HEK293 (cell line): ENCODE measurements at regions not wholly inside any gene's neighbourhood (a gene's known extent, or its start where the extent isn't known, plus 50 kb on each side); places are given as distances from the start of the nearest gene placed in this dataset.

Experiments used
- CTCF ChIA-PET: fragments of 350-600 bp; formaldehyde crosslinking; extraction: SDS; loops from one replicate; lab custom pipeline; 2021; ENCODE audit warnings: antibody characterized with exemption; lab: Yijun Ruan, JAX
- POLR2A ChIA-PET: fragments of 300-600 bp; formaldehyde crosslinking; extraction: SDS; loops from one replicate; lab custom pipeline; 2020; ENCODE audit warnings: antibody characterized with exemption, inconsistent platforms; lab: Yijun Ruan, JAX
- H3K27ac ChIP-seq: fragments of 200-500 bp; sonication (Bioruptor generic); 2 replicates; pipeline ENCODE4 v1.5.1; 2014; ENCODE audit warnings: low read depth, low read length, control low read depth, inconsistent platforms; ENCODE audit errors: extremely low read depth
- H3K36me3 ChIP-seq, 2 experiments: fragments of 200-500 bp in 1 of 2; sonication (Bioruptor generic) in 1 of 2; 1 replicate in 1 of 2; 2 replicates in 1 of 2; pipeline ENCODE4 v1.5.1; 2014 to 2017; ENCODE audit warnings: inconsistent platforms in 2 of 2, low read length in 2 of 2; ENCODE audit not compliant: control insufficient read depth in 2 of 2, insufficient read depth in 1 of 2
- H3K4me1 ChIP-seq: fragments of 200-500 bp; sonication (Bioruptor generic); 2 replicates; pipeline ENCODE4 v1.5.1; 2014; ENCODE audit warnings: mild to moderate bottlenecking, low read length, inconsistent platforms; ENCODE audit not compliant: control insufficient read depth, insufficient read depth
- H3K4me3 ChIP-seq: 2 replicates; pipeline ENCODE4 v1.5.1; 2011; ENCODE audit warnings: low read depth, mild to moderate bottlenecking, control low read depth, low read length, moderate library complexity
- H3K9me3 ChIP-seq: fragments of 200-500 bp; sonication (Bioruptor generic); 2 replicates; pipeline ENCODE4 v1.5.1; 2014; ENCODE audit warnings: low read depth, low read length, inconsistent platforms; ENCODE audit not compliant: control insufficient read depth, insufficient read depth
- FEZF1 ChIP-seq: fragments of 450-650 bp; formaldehyde crosslinking; IDR thresholded peaks from 2 replicates; pipeline ENCODE4 v1.5.1; 2016; ENCODE audit warnings: missing biosample characterization, missing genetic modification characterization
- GLI4 ChIP-seq: fragments of 450-650 bp; formaldehyde crosslinking; IDR thresholded peaks from 2 replicates; pipeline ENCODE4 v1.5.1; 2016; ENCODE audit warnings: missing biosample characterization, missing genetic modification characterization
- KLF10 ChIP-seq: fragments of 450-650 bp; IDR thresholded peaks from 2 replicates; pipeline ENCODE4 v1.5.1; 2018; ENCODE audit warnings: missing biosample characterization, mild to moderate bottlenecking, missing genetic modification characterization
- REPIN1 ChIP-seq: fragments of 450-650 bp; formaldehyde crosslinking; IDR thresholded peaks from 2 replicates; pipeline ENCODE4 v1.5.1; 2017; ENCODE audit warnings: missing biosample characterization, missing genetic modification characterization, low read depth
- ZIC2 ChIP-seq: fragments of 450-650 bp; formaldehyde crosslinking; IDR thresholded peaks from 2 replicates; pipeline ENCODE4 v1.5.1; 2016; ENCODE audit warnings: missing biosample characterization, missing genetic modification characterization
- ZNF121 ChIP-seq: fragments of 450-650 bp; formaldehyde crosslinking; IDR thresholded peaks from 2 replicates; pipeline ENCODE4 v1.5.1; 2016; ENCODE audit warnings: missing biosample characterization, missing genetic modification characterization
- ZNF133 ChIP-seq: fragments of 450-650 bp; formaldehyde crosslinking; IDR thresholded peaks from 2 replicates; pipeline ENCODE4 v1.5.1; 2016; ENCODE audit warnings: missing biosample characterization, missing genetic modification characterization
- ZNF146 ChIP-seq: fragments of 450-650 bp; formaldehyde crosslinking; IDR thresholded peaks from 2 replicates; pipeline ENCODE4 v1.5.1; 2016; ENCODE audit warnings: missing biosample characterization, missing genetic modification characterization
- ZNF157 ChIP-seq: fragments of 450-650 bp; formaldehyde crosslinking; IDR thresholded peaks from 2 replicates; pipeline ENCODE4 v1.5.1; 2016; ENCODE audit warnings: missing biosample characterization, missing genetic modification characterization
- ZNF394 ChIP-seq: fragments of 450-650 bp; formaldehyde crosslinking; IDR thresholded peaks from 2 replicates; pipeline ENCODE4 v1.5.1; 2016; ENCODE audit warnings: missing biosample characterization, missing genetic modification characterization, mild to moderate bottlenecking, moderate library complexity, borderline replicate concordance
- ZNF544 ChIP-seq: fragments of 450-650 bp; formaldehyde crosslinking; IDR thresholded peaks from 2 replicates; pipeline ENCODE4 v1.5.0; 2017; ENCODE audit warnings: missing biosample characterization, missing genetic modification characterization
- ZNF561 ChIP-seq: fragments of 450-650 bp; IDR thresholded peaks from 2 replicates; pipeline ENCODE4 v1.5.1; 2018; ENCODE audit warnings: missing biosample characterization, missing genetic modification characterization, borderline replicate concordance
- ZNF670 ChIP-seq: fragments of 450-650 bp; formaldehyde crosslinking; IDR thresholded peaks from 2 replicates; pipeline ENCODE4 v1.5.1; 2016; ENCODE audit warnings: missing biosample characterization, missing genetic modification characterization, low read depth
- ZNF830 ChIP-seq: fragments of 450-650 bp; IDR thresholded peaks from 2 replicates; pipeline ENCODE4 v1.5.0; 2018; ENCODE audit warnings: missing biosample characterization, missing genetic modification characterization, low read depth, mild to moderate bottlenecking, moderate library complexity
- ZNF843 ChIP-seq: fragments of 450-650 bp; formaldehyde crosslinking; IDR thresholded peaks from 2 replicates; pipeline ENCODE4 v1.5.1; 2016; ENCODE audit warnings: missing biosample characterization, missing genetic modification characterization
- ZSCAN18 ChIP-seq: fragments of 450-650 bp; formaldehyde crosslinking; IDR thresholded peaks from 2 replicates; pipeline ENCODE4 v1.5.1; 2016; ENCODE audit warnings: missing biosample characterization, missing genetic modification characterization
- TF ChIP-seq, protein P1 (sequence below): fragments of 450-650 bp; formaldehyde crosslinking; IDR thresholded peaks from 2 replicates; pipeline ENCODE4 v1.5.1; 2016; ENCODE audit warnings: missing biosample characterization, missing genetic modification characterization
- TF ChIP-seq, protein P2 (sequence below): fragments of 450-650 bp; formaldehyde crosslinking; optimal IDR thresholded peaks from 2 replicates; pipeline ENCODE3; 2016; ENCODE audit warnings: missing biosample characterization, mild to moderate bottlenecking, missing genetic modification characterization
- TF ChIP-seq, protein P3 (sequence below): fragments of 450-650 bp; formaldehyde crosslinking; IDR thresholded peaks from 2 replicates; pipeline ENCODE4 v1.5.1; 2016; ENCODE audit warnings: missing biosample characterization, missing genetic modification characterization
- TF ChIP-seq, protein P4 (sequence below): fragments of 450-650 bp; formaldehyde crosslinking; IDR thresholded peaks from 2 replicates; pipeline ENCODE4 v1.5.1; 2016; ENCODE audit warnings: missing biosample characterization, missing genetic modification characterization

DNA sequence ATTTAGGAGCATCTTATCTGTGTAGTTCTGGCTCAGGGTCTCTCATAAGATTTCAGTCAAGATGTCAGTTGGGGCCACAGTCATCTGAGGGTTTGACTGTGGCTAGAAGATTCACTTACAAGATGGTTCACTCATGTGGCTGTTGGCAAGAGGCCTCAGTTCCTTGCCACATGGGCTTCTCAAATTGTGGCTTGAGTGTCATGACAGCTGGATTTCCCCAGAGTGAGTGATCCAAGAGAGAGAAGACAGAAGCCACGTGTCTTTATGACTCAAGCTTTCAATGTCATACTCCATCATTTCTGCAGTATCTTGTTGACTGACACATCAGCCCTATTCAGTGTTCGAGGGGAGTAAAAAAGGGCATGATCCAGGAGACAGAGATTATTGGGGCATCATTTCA is 131.3 kb upstream of the AP1S2 start:
- Histone ChIP-seq H3K4me3 (no peak overlapping the region), H3K36me3 (no peaks in the 10 kb centered on the region), H3K4me1 (no peaks in the 10 kb centered on the region)
- no peak for TF ChIP-seq KLF10 (tag by site-specific recombination)
- no peak for TF ChIP-seq ZSCAN18 (tag by site-specific recombination)
- no peak for TF ChIP-seq GLI4
- TF ChIP-seq ZNF843 (tag by site-specific recombination), result no peak
- no peak for TF ChIP-seq ZNF561
- TF ChIP-seq ZIC2 (tag by site-specific recombination), result no peak
- TF ChIP-seq, protein P1, sequence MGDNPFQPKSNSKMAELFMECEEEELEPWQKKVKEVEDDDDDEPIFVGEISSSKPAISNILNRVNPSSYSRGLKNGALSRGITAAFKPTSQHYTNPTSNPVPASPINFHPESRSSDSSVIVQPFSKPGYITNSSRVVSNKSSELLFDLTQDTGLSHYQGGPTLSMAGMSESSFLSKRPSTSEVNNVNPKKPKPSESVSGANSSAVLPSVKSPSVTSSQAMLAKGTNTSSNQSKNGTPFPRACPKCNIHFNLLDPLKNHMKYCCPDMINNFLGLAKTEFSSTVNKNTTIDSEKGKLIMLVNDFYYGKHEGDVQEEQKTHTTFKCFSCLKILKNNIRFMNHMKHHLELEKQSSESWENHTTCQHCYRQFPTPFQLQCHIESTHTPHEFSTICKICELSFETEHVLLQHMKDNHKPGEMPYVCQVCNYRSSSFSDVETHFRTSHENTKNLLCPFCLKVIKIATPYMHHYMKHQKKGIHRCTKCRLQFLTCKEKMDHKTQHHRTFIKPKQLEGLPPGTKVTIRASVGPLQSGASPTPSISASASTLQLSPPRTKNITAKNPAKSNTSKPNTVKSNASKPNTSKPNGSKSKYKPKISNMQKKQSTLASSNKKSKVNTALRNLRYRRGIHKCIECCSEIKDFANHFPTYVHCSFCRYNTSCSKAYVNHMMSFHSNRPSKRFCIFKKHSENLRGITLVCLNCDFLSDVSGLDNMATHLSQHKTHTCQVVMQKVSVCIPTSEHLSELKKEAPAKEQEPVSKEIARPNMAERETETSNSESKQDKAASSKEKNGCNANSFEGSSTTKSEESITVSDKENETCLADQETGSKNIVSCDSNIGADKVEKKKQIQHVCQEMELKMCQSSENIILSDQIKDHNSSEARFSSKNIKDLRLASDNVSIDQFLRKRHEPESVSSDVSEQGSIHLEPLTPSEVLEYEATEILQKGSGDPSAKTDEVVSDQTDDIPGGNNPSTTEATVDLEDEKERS, result no peak
- no peak for TF ChIP-seq ZNF830
- TF ChIP-seq ZNF544, result no peak
- TF ChIP-seq ZNF146, result no peak
- TF ChIP-seq ZNF121 (tag by site-specific recombination), result no peak
- TF ChIP-seq, all 188 proteins: peak for 0
- Histone ChIP-seq H3K9me3 (no peaks in the 10 kb centered on the region), H3K27ac (no peak overlapping the region)
- CTCF ChIA-PET, result no interaction called here
- POLR2A ChIA-PET, result no interaction called here

DNA sequence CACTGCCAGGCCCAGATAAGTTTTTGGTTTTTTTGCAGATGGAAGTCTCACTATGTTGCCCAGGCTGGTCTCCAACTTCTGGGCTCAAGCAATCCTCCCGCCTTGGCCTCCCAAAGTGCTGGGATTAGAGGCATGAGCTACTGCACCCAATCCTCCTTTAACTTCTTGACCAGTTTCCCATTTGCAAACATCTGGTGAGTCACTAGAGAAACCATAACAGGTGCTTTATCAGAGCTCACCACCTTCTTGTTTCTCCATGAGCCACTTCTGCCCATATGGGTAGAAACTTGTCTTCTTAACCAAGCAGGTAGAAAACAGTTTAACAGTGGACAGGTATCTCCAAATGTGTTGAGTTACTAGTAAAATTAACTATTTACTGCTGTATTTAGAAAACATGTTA is 128.4 kb upstream of the AP1S2 start:
- CTCF ChIA-PET, result no interaction called here
- Histone ChIP-seq H3K9me3 (no peaks in the 10 kb centered on the region), H3K36me3 (no peaks in the 10 kb centered on the region), H3K27ac (no peak overlapping the region)
- TF ChIP-seq ZNF121 (tag by site-specific recombination) (no peak), REPIN1 (no peak)
- TF ChIP-seq, all 188 proteins: peak for 0
- Histone ChIP-seq H3K4me3 (no peak overlapping the region), H3K4me1 (no peaks in the 10 kb centered on the region)
- POLR2A ChIA-PET, result no interaction called here

DNA sequence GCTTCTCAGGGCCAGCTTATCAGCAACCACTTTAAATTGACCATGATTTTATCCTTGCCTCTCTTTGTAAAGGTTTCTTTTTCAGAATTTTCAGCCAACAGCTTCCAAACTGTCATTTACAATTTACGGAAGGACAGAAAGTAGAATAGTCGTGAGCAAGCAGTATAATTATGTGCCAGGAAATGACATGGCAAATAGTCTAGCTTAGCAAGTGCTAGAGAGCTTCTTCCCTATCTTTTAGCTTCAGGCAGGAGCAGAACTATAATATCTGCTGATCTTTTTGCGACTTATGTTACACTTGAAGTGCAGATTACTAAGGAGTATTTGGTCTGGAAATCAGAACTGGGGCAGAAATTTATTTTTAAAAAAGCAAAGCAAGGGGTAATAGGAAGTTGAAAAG is 123.0 kb upstream of the AP1S2 start:
- ChIA-PET CTCF (interaction anchor here (0.5 to 0.7 kb wide), 2 partner anchors 123 to 215 kb away, joined by 3 read pairs; no protein-coding TSS in a partner anchor), POLR2A (no interaction called here)
- H3K9me3 ChIP-seq, result no peaks in the 10 kb centered on the region
- no peak for TF ChIP-seq ZSCAN18 (tag by site-specific recombination)
- no peak for TF ChIP-seq FEZF1 (tag by site-specific recombination)
- TF ChIP-seq, protein P2, sequence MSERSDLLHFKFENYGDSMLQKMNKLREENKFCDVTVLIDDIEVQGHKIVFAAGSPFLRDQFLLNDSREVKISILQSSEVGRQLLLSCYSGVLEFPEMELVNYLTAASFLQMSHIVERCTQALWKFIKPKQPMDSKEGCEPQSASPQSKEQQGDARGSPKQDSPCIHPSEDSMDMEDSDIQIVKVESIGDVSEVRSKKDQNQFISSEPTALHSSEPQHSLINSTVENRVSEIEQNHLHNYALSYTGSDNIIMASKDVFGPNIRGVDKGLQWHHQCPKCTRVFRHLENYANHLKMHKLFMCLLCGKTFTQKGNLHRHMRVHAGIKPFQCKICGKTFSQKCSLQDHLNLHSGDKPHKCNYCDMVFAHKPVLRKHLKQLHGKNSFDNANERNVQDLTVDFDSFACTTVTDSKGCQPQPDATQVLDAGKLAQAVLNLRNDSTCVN (tag by site-specific recombination), result no peak
- TF ChIP-seq ZNF394 (tag by site-specific recombination), result no peak
- TF ChIP-seq ZNF157 (tag by site-specific recombination), result no peak
- TF ChIP-seq ZNF133 (tag by site-specific recombination), result no peak
- TF ChIP-seq ZNF670 (tag by site-specific recombination), result no peak
- TF ChIP-seq, protein P3, sequence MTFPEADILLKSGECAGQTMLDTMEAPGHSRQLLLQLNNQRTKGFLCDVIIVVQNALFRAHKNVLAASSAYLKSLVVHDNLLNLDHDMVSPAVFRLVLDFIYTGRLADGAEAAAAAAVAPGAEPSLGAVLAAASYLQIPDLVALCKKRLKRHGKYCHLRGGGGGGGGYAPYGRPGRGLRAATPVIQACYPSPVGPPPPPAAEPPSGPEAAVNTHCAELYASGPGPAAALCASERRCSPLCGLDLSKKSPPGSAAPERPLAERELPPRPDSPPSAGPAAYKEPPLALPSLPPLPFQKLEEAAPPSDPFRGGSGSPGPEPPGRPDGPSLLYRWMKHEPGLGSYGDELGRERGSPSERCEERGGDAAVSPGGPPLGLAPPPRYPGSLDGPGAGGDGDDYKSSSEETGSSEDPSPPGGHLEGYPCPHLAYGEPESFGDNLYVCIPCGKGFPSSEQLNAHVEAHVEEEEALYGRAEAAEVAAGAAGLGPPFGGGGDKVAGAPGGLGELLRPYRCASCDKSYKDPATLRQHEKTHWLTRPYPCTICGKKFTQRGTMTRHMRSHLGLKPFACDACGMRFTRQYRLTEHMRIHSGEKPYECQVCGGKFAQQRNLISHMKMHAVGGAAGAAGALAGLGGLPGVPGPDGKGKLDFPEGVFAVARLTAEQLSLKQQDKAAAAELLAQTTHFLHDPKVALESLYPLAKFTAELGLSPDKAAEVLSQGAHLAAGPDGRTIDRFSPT (tag by site-specific recombination), result no peak
- TF ChIP-seq, protein P4, sequence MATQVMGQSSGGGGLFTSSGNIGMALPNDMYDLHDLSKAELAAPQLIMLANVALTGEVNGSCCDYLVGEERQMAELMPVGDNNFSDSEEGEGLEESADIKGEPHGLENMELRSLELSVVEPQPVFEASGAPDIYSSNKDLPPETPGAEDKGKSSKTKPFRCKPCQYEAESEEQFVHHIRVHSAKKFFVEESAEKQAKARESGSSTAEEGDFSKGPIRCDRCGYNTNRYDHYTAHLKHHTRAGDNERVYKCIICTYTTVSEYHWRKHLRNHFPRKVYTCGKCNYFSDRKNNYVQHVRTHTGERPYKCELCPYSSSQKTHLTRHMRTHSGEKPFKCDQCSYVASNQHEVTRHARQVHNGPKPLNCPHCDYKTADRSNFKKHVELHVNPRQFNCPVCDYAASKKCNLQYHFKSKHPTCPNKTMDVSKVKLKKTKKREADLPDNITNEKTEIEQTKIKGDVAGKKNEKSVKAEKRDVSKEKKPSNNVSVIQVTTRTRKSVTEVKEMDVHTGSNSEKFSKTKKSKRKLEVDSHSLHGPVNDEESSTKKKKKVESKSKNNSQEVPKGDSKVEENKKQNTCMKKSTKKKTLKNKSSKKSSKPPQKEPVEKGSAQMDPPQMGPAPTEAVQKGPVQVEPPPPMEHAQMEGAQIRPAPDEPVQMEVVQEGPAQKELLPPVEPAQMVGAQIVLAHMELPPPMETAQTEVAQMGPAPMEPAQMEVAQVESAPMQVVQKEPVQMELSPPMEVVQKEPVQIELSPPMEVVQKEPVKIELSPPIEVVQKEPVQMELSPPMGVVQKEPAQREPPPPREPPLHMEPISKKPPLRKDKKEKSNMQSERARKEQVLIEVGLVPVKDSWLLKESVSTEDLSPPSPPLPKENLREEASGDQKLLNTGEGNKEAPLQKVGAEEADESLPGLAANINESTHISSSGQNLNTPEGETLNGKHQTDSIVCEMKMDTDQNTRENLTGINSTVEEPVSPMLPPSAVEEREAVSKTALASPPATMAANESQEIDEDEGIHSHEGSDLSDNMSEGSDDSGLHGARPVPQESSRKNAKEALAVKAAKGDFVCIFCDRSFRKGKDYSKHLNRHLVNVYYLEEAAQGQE (tag by site-specific recombination), result no peak

More for the DNA sequence above, 123.0 kb upstream of the AP1S2 start:
- H3K27ac ChIP-seq, result no peak overlapping the region
- H3K4me1 ChIP-seq, result no peaks in the 10 kb centered on the region
- H3K36me3 ChIP-seq, result no peaks in the 10 kb centered on the region
- H3K4me3 ChIP-seq, result no peak overlapping the region
